KMS-11 (cell line): ENCODE measurements at regions not wholly inside any gene's neighbourhood (a gene's known extent, or its start where the extent isn't known, plus 50 kb on each side); places are given as distances from the start of the nearest gene placed in this dataset.

Source experiments
- H2AFZ ChIP-seq: fragments of 200-600 bp; sonication (generic); 2 replicates; pipeline ENCODE4 v1.6.1; 2016; ENCODE audit warnings: antibody characterized with exemption, mixed run types, low read depth
- H3K27ac ChIP-seq: fragments of 200-600 bp; sonication (generic); 2 replicates; pipeline ENCODE4 v1.6.1; 2016; ENCODE audit warnings: mild to moderate bottlenecking, mixed run types
- H3K27me3 ChIP-seq: fragments of 200-600 bp; sonication (generic); 2 replicates; pipeline ENCODE4 v1.6.1; 2017; ENCODE audit warnings: mild to moderate bottlenecking, low read depth, mixed run types, moderate library complexity; ENCODE audit not compliant: insufficient read depth
- H3K36me3 ChIP-seq: fragments of 200-600 bp; sonication (generic); 2 replicates; pipeline ENCODE4 v1.6.1; 2017; ENCODE audit warnings: mild to moderate bottlenecking, mixed run types; ENCODE audit not compliant: insufficient read depth
- H3K4me1 ChIP-seq: fragments of 200-600 bp; sonication (generic); 2 replicates; pipeline ENCODE4 v1.6.1; 2016; ENCODE audit warnings: mild to moderate bottlenecking, low read depth, mixed run types; ENCODE audit not compliant: poor library complexity, severe bottlenecking
- H3K4me2 ChIP-seq: fragments of 200-600 bp; sonication (generic); 2 replicates; pipeline ENCODE4 v1.7.0; 2016; ENCODE audit warnings: mild to moderate bottlenecking, mixed run types
- H3K4me3 ChIP-seq: fragments of 200-600 bp; sonication (generic); IDR thresholded peaks from 2 replicates; pipeline ENCODE4 v1.6.1; 2017; ENCODE audit warnings: low read depth, low read length, mixed read lengths; ENCODE audit not compliant: insufficient read depth
- H3K79me2 ChIP-seq: fragments of 200-600 bp; sonication (generic); 2 replicates; pipeline ENCODE4 v1.6.1; 2016; ENCODE audit warnings: low read depth, mixed run types; ENCODE audit not compliant: insufficient read depth
- H3K9ac ChIP-seq: fragments of 200-600 bp; sonication (generic); 2 replicates; pipeline ENCODE4 v1.6.1; 2016; ENCODE audit warnings: mild to moderate bottlenecking, mixed run types
- H4K20me1 ChIP-seq: fragments of 200-600 bp; sonication (generic); 2 replicates; pipeline ENCODE4 v1.6.1; 2016; ENCODE audit warnings: mild to moderate bottlenecking, mixed run types; ENCODE audit not compliant: insufficient read depth
- CTCF ChIP-seq: fragments of 200-600 bp; sonication (generic); conservative IDR thresholded peaks from 2 replicates; pipeline ENCODE4 v1.6.1; 2017; ENCODE audit warnings: low read depth, mild to moderate bottlenecking, antibody characterized with exemption, low read length, moderate library complexity, mixed read lengths

- no peak overlapping the region for H2AFZ ChIP-seq
- no peaks in the 10 kb centered on the region for H3K4me1 ChIP-seq
- no peak overlapping the region for H3K27ac ChIP-seq
- H4K20me1 ChIP-seq, result no peaks in the 10 kb centered on the region
- H3K4me2 ChIP-seq, result no peak overlapping the region
- H3K36me3 ChIP-seq, result no peaks in the 10 kb centered on the region
- H3K27me3 ChIP-seq, result no peaks in the 10 kb centered on the region
- H3K9ac ChIP-seq, result no peak overlapping the region
- no peak for TF ChIP-seq CTCF
- H3K4me3 ChIP-seq, result no peak overlapping the region
- no peaks in the 10 kb centered on the region for H3K79me2 ChIP-seq
Observed at GRCh38 chr2:126785862-126786261, 112.8 kb upstream of the TEX51 start.

GRCh38 chr2:126786765-126787164, 111.9 kb upstream of the TEX51 start:
- Histone ChIP-seq H3K79me2 (no peaks in the 10 kb centered on the region), H3K9ac (no peak overlapping the region)

GRCh38 chr2:126787289-126787688, 111.4 kb upstream of the TEX51 start:
- H3K9ac ChIP-seq, result no peak overlapping the region
- no peak overlapping the region for H3K27ac ChIP-seq
- H2AFZ ChIP-seq, result no peak overlapping the region
- no peaks in the 10 kb centered on the region for H3K27me3 ChIP-seq
- no peak overlapping the region for H3K4me3 ChIP-seq
- H3K4me1 ChIP-seq, result no peaks in the 10 kb centered on the region
- H3K79me2 ChIP-seq, result no peaks in the 10 kb centered on the region
- no peaks in the 10 kb centered on the region for H3K36me3 ChIP-seq
- no peaks in the 10 kb centered on the region for H4K20me1 ChIP-seq
- TF ChIP-seq CTCF, result no peak
- no peak overlapping the region for H3K4me2 ChIP-seq

More at GRCh38 chr2:126786765-126787164, 111.9 kb upstream of the TEX51 start:
- Histone ChIP-seq H3K27ac (no peak overlapping the region), H2AFZ (no peak overlapping the region), H3K4me2 (no peak overlapping the region), H4K20me1 (no peaks in the 10 kb centered on the region), H3K4me1 (no peaks in the 10 kb centered on the region), H3K36me3 (no peaks in the 10 kb centered on the region), H3K27me3 (no peaks in the 10 kb centered on the region), H3K4me3 (no peak overlapping the region)
- no peak for TF ChIP-seq CTCF

GRCh38 chr2:126788113-126788512, 110.6 kb upstream of the TEX51 start:
- H3K36me3 ChIP-seq, result no peaks in the 10 kb centered on the region
- no peak overlapping the region for H2AFZ ChIP-seq
- H3K4me3 ChIP-seq, result no peak overlapping the region

More at GRCh38 chr2:126788113-126788512, 110.6 kb upstream of the TEX51 start:
- Histone ChIP-seq H3K27ac (no peak overlapping the region), H4K20me1 (no peaks in the 10 kb centered on the region), H3K79me2 (no peaks in the 10 kb centered on the region), H3K4me2 (no peak overlapping the region), H3K4me1 (peaks cover 6% of the 10 kb centered on the region), H3K9ac (no peak overlapping the region), H3K27me3 (no peaks in the 10 kb centered on the region)
- no peak for TF ChIP-seq CTCF
